ENCODE measurements at regions not wholly inside any gene's neighbourhood (a gene's known extent, or its start where the extent isn't known, plus 50 kb on each side); places are given as distances from the start of the nearest gene placed in this dataset.
A peak's percentile ranks its signal among the peaks of the same experiment; 100 is the strongest.

DNA sequence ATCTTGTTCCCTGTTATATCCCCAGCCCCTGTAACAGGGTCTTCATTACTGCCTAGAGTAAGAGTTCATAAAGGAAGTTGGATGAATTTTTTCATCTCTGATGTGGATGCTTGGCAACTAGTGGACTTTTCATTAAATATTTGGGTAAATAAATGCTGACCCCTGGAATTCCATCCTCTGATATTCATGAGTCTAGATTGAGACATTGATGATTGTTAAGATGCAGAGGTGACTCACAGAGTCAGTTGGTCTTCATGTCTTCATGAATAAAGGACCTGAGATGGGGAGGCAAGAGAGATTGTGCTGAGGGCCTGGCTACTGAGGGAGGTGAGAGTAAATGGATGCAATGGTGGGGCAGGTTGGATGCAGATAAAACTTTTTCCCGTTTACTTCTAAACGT, 132.7 kb upstream of the NT5C1B start:
- DNase-seq (ENCODE audit: low read depth): no peak
- H3K4me3 ChIP-seq (ENCODE audit: low read depth, low read length): no peak overlapping the region
- TF ChIP-seq, protein P1, sequence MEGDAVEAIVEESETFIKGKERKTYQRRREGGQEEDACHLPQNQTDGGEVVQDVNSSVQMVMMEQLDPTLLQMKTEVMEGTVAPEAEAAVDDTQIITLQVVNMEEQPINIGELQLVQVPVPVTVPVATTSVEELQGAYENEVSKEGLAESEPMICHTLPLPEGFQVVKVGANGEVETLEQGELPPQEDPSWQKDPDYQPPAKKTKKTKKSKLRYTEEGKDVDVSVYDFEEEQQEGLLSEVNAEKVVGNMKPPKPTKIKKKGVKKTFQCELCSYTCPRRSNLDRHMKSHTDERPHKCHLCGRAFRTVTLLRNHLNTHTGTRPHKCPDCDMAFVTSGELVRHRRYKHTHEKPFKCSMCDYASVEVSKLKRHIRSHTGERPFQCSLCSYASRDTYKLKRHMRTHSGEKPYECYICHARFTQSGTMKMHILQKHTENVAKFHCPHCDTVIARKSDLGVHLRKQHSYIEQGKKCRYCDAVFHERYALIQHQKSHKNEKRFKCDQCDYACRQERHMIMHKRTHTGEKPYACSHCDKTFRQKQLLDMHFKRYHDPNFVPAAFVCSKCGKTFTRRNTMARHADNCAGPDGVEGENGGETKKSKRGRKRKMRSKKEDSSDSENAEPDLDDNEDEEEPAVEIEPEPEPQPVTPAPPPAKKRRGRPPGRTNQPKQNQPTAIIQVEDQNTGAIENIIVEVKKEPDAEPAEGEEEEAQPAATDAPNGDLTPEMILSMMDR (IDR thresholded peaks at IDR 0.05; ENCODE audit: control insufficient read depth, extremely low read depth, insufficient read depth): no peak

DNA sequence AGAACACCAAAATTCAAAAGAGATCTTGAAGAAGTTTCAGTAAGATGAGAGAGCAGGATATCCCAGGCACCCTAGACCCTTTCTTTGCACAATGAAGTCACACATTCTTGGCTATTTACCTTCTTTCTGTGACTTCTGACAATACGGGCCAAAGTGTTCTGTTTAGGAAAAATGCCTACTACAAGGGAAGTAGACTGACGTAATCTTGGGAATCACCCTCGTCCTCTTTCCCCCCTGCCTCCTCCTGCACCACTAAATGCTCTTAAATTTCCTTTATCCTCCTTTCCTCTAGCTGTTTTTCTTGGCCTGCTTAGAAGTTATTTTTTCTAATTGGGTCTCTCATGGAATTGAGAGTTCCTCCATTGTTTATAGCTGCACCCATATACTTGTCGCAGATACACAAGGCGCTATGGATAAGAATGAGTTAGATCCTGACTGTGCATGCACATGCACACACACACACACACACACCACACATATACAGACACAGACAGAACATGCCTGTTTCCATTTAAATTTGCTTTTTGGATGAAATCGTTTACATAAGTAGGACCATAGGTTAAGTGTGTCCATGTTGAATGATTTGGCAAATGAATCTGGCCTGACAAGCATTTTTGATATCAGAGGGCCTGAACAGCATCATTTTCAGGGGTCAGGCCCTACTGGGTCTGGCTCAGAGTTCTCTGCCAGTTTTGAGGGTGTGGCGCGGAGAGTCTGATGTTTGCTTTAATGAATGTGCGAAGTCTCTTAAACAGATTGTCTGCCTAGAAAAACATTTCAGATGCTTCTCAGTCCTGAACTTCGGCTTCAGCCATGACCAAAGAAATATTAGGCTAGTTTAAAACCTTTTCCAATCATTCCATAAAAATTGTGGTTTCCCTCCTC, 131.9 kb upstream of the NT5C1B start:
- TF ChIP-seq, protein P1 (IDR thresholded peaks at IDR 0.05; ENCODE audit: control insufficient read depth, extremely low read depth, insufficient read depth): no peak
- DNase-seq (ENCODE audit: low read depth): no peak
- H3K4me3 ChIP-seq (ENCODE audit: low read depth, low read length): no peak overlapping the region

DNA sequence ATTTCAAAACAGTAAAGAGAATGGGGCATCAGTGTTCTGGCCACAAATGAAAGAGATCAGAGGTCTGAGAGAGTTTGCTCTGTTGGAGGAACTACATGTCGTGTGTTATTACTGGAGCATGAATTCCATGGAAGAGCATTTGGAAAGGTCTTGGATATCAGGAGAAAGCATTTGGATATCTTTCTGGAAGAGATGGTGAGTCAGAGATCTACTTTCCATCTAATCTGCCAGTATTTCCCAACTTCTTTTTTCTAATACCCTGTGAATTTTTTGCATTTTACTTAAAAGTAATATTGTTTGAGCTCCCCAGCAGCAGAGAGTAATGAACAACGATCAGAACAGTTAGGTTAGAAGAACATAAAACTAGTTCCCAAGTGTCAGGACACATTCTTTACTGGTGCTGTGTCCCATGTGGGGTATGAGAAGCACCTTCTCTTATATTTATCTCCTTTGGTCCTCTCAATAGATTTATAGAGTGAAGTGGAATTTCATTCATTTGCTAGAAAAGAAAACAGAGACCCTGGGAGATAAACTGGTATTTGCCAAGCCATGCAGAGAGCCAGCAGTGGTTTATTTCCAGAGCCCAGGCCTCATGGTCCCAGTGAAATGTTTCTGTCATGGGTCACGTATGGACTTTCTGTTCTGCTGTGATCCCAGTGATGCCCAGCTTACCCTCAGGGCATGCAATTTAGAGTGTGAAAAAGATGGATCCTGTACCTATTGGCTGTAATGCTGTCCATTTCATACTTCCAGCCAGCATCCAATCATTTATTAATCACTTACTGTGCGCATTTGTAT, 130.8 kb upstream of the NT5C1B start:
- no peak for DNase-seq (ENCODE audit: low read depth)
- no peak overlapping the region for H3K4me3 ChIP-seq (ENCODE audit: low read depth, low read length)
- TF ChIP-seq, protein P1 (IDR thresholded peaks at IDR 0.05; ENCODE audit: control insufficient read depth, extremely low read depth, insufficient read depth): no peak

DNA sequence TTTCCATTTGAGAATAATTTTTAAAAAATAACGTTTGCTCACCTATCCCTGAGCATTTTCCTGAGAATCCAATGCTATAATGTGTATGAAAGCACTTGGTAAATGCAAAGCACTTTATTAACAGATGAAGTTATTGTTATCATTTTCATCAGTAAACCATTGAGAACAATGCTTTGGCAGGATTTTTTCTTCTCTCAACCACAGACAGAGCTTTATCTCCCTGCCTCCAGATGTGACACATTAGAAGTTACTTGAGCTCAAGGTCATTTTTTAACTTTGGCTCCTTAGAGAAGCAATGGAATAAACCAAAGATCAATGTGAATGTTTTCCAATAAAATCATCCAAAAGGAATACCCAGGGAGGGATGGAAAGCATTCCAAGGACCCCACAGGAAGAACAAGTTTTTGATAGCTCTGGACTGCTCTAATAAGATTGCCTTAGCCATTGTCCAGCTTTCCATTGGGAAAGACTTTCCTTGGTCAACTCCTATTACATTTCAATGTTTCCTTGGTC, 118.9 kb upstream of the NT5C1B start:
- DNase-seq (ENCODE audit: low read depth): peak; percentile 68
- no peak overlapping the region for H3K4me3 ChIP-seq (ENCODE audit: low read depth, low read length)
- TF ChIP-seq, protein P1 (IDR thresholded peaks at IDR 0.05; ENCODE audit: control insufficient read depth, extremely low read depth, insufficient read depth): no peak

DNA sequence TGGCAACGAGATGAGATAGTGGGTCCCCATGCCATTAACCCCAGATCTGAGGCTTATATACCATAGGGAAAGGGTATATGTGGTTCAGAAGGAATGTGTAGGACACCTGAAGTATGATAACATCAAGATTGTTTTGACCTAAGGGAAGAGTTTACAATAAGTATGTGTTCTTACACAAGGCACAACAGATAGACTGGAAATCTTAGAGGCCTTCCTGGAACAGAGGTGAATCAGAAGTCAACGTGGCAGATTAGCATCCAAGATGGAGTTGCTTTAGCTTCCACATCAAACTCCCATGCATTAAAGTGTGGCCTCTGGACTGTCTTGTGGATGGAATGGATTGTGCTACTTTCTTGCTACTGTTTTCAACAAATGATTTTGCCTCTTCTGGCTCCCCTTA, 116.6 kb upstream of the NT5C1B start:
- no peak for DNase-seq (ENCODE audit: low read depth)
- TF ChIP-seq, protein P1 (IDR thresholded peaks at IDR 0.05; ENCODE audit: control insufficient read depth, extremely low read depth, insufficient read depth): no peak
- no peak overlapping the region for H3K4me3 ChIP-seq (ENCODE audit: low read depth, low read length)

DNA sequence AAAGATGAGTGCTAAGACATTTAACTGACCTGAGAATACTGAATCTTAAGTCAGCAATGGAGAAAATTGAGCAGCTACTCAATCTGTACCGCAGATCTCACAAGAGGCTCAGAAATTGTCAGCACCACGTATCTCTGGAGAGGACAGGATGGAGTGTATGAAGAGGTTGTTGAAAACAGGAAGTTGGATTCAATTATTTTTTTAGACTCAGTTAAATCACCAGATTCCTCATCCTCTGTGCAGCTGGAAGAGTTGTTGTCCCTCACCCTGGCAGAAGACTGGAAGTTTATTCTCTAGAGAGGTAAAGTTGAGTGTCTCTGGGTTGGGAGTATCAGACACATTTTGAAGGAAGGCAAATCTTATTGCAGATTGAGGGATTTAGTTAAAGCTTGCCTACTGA, 114.9 kb upstream of the NT5C1B start:
- no peak for DNase-seq (ENCODE audit: low read depth)
- TF ChIP-seq, protein P1 (IDR thresholded peaks at IDR 0.05; ENCODE audit: control insufficient read depth, extremely low read depth, insufficient read depth): no peak
- no peak overlapping the region for H3K4me3 ChIP-seq (ENCODE audit: low read depth, low read length)
